ENCODE measurements at regions not wholly inside any gene's neighbourhood (a gene's known extent, or its start where the extent isn't known, plus 50 kb on each side); places are given as distances from the start of the nearest gene placed in this dataset.
A peak's percentile ranks its signal among the peaks of the same experiment; 100 is the strongest.

DNA sequence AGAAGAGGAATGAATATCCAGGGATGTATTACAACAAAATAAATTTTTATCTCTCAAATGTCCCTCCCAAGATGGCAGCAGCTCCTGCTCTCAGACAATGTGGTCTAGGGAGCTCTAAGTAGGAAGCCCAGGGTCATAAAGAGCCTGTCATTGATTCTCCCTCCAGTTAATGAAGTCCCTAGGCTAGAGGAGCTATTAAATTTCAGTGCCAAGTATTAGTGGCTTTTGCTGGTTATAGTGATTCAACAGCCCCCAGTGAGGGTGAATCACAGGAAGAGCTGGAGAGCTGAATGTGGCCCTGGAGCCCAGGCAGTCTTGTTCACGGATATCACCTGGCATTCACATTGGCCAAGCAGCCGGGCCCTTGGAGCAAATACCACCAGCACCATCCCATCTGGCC is 109.8 kb upstream of the YPEL5 start:
- DNase-seq = no peak
- TF ChIP-seq, protein P1, sequence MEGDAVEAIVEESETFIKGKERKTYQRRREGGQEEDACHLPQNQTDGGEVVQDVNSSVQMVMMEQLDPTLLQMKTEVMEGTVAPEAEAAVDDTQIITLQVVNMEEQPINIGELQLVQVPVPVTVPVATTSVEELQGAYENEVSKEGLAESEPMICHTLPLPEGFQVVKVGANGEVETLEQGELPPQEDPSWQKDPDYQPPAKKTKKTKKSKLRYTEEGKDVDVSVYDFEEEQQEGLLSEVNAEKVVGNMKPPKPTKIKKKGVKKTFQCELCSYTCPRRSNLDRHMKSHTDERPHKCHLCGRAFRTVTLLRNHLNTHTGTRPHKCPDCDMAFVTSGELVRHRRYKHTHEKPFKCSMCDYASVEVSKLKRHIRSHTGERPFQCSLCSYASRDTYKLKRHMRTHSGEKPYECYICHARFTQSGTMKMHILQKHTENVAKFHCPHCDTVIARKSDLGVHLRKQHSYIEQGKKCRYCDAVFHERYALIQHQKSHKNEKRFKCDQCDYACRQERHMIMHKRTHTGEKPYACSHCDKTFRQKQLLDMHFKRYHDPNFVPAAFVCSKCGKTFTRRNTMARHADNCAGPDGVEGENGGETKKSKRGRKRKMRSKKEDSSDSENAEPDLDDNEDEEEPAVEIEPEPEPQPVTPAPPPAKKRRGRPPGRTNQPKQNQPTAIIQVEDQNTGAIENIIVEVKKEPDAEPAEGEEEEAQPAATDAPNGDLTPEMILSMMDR (IDR thresholded peaks at IDR 0.05; ENCODE audit: low read depth, low read length) = no peak
- H3K9me3 ChIP-seq (ENCODE audit: severe bottlenecking) = no peaks in the 10 kb centered on the region
- no peaks in the 10 kb centered on the region for H3K27me3 ChIP-seq (ENCODE audit: insufficient read depth, low read depth, severe bottlenecking)
- no peak overlapping the region for H3K27ac ChIP-seq
- H3K36me3 ChIP-seq = no peaks in the 10 kb centered on the region
- H3K4me3 ChIP-seq (ENCODE audit: low read depth, low read length) = no peak overlapping the region

GRCh38 chr2:30038419-30038818 is 108.4 kb upstream of the YPEL5 start:
- no peaks in the 10 kb centered on the region for H3K9me3 ChIP-seq (ENCODE audit: severe bottlenecking)
- no peak for DNase-seq
- no peaks in the 10 kb centered on the region for H3K27me3 ChIP-seq (ENCODE audit: insufficient read depth, low read depth, severe bottlenecking)
- H3K27ac ChIP-seq = no peak overlapping the region
- TF ChIP-seq, protein P1 (IDR thresholded peaks at IDR 0.05; ENCODE audit: low read depth, low read length) = no peak
- no peak overlapping the region for H3K4me3 ChIP-seq (ENCODE audit: low read depth, low read length)
- H3K36me3 ChIP-seq = no peaks in the 10 kb centered on the region

DNA sequence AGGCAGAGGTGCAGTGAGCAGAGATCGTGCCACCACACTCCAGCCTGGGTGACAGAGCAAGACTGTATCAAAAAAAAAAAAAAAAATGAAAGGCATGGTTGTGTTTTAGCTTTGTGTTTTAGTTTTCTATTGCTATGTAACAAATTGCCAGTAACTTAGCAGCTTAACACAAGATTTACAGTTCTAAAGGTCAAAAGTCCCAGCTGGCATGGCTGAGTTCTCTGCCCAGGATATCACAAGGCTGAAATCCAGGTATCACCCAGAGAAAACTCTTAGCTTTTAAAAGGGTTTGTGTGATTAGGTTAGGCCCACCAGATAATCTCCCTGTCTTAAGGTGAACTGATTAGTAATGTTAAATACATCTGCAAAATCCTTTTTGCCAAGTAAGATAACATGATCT is 107.7 kb upstream of the YPEL5 start:
- Histone ChIP-seq H3K27me3 (ENCODE audit: insufficient read depth, low read depth, severe bottlenecking) (no peaks in the 10 kb centered on the region), H3K27ac (no peak overlapping the region), H3K4me3 (ENCODE audit: low read depth, low read length) (no peak overlapping the region), H3K9me3 (ENCODE audit: severe bottlenecking) (no peaks in the 10 kb centered on the region), H3K36me3 (no peaks in the 10 kb centered on the region)
- DNase-seq = peak; percentile 52
- TF ChIP-seq, protein P1 (IDR thresholded peaks at IDR 0.05; ENCODE audit: low read depth, low read length) = no peak

GRCh38 chr2:30040147-30040546 is 106.7 kb upstream of the YPEL5 start:
- Histone ChIP-seq H3K27ac (no peak overlapping the region), H3K36me3 (no peaks in the 10 kb centered on the region), H3K27me3 (ENCODE audit: insufficient read depth, low read depth, severe bottlenecking) (no peaks in the 10 kb centered on the region), H3K9me3 (ENCODE audit: severe bottlenecking) (no peaks in the 10 kb centered on the region), H3K4me3 (ENCODE audit: low read depth, low read length) (no peak overlapping the region)
- TF ChIP-seq, protein P1 (IDR thresholded peaks at IDR 0.05; ENCODE audit: low read depth, low read length) = no peak
- DNase-seq = no peak

DNA sequence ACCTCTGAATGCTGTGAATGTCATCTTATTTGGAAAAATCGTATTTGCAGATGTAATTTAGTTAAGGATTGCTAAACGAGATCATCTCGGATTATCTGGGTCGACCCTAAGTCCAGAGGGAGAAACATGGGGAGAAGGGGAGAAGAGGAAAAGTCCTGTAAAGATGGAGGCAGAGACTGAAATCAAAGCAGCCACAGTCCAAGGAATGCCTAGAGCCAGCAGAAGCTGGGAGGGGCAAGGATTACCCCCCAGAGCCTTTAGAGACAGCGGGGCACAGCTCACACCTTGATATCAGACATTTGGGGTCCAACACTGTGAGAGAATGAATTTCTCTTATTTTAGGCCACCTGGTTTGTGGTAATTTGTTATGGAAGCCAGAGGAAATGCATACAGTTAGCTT is 104.9 kb upstream of the YPEL5 start:
- no peak overlapping the region for H3K27ac ChIP-seq
- H3K9me3 ChIP-seq (ENCODE audit: severe bottlenecking) = no peaks in the 10 kb centered on the region
- DNase-seq = no peak
- H3K36me3 ChIP-seq = no peaks in the 10 kb centered on the region
- TF ChIP-seq, protein P1 (IDR thresholded peaks at IDR 0.05; ENCODE audit: low read depth, low read length) = no peak
- no peak overlapping the region for H3K4me3 ChIP-seq (ENCODE audit: low read depth, low read length)
- H3K27me3 ChIP-seq (ENCODE audit: insufficient read depth, low read depth, severe bottlenecking) = no peaks in the 10 kb centered on the region

DNA sequence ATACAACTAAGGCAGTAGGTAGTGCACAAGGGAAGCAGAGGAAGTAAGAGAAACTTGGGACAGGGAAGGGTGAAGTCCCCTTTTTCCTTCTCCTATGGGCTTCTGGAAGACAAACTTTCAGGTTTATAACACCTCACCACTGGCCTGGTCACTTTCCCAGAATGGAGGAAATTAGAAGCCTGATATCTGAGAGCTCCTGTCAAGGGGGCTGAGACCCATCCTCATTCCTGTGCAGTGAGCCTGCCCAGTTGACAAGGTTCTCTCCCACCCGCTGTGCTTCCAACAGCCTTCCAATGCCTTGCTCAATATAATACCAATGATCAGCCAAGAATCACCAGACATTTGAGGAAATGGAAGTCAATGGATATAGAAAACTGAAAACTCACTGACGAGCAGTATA is 100.4 kb upstream of the YPEL5 start:
- Histone ChIP-seq H3K9me3 (ENCODE audit: severe bottlenecking) (no peaks in the 10 kb centered on the region), H3K36me3 (no peaks in the 10 kb centered on the region), H3K27ac (no peak overlapping the region), H3K4me3 (ENCODE audit: low read depth, low read length) (no peak overlapping the region), H3K27me3 (ENCODE audit: insufficient read depth, low read depth, severe bottlenecking) (no peaks in the 10 kb centered on the region)
- TF ChIP-seq, protein P1 (IDR thresholded peaks at IDR 0.05; ENCODE audit: low read depth, low read length) = no peak
- DNase-seq = no peak
